Smooth muscle cell (in vitro differentiated cells): ENCODE measurements at regions not wholly inside any gene's neighbourhood (a gene's known extent, or its start where the extent isn't known, plus 50 kb on each side); places are given as distances from the start of the nearest gene placed in this dataset.
"Not testable (repeated sequence)": the region's sequence is repeated elsewhere in the genome, so short reads cannot be mapped to it uniquely, and the experiment has no call there.

Source experiments
- DNase-seq: peaks from one replicate; lab custom pipeline; 2025; ENCODE audit not compliant: unreplicated experiment; lab: John Stamatoyannopoulos, UW
- H2AFZ ChIP-seq: fragments of 200-600 bp; sonication (generic); 2 replicates; pipeline ENCODE4 v1.6.0; 2016; ENCODE audit warnings: antibody characterized with exemption, low read depth, mild to moderate bottlenecking
- H3F3A ChIP-seq: fragments of 200-600 bp; sonication (generic); 2 replicates; pipeline ENCODE4 v1.6.0; 2017; ENCODE audit warnings: antibody characterized with exemption, low read depth
- H3K27ac ChIP-seq: fragments of 200-600 bp; sonication (generic); 2 replicates; pipeline ENCODE4 v1.5.1; 2016; ENCODE audit warnings: low read depth, mild to moderate bottlenecking
- H3K27me3 ChIP-seq: fragments of 200-600 bp; sonication (generic); 2 replicates; pipeline ENCODE4 v1.6.1; 2016; ENCODE audit warnings: low read depth, mild to moderate bottlenecking
- H3K36me3 ChIP-seq: fragments of 200-600 bp; sonication (generic); 2 replicates; pipeline ENCODE4 v1.5.1; 2016; ENCODE audit warnings: low read depth
- H3K4me1 ChIP-seq: fragments of 200-600 bp; sonication (generic); 2 replicates; pipeline ENCODE4 v1.5.1; 2016; ENCODE audit warnings: low read depth
- H3K4me2 ChIP-seq: fragments of 200-600 bp; sonication (generic); 2 replicates; pipeline ENCODE4 v1.6.0; 2016; ENCODE audit warnings: mild to moderate bottlenecking
- H3K4me3 ChIP-seq: fragments of 200-600 bp; sonication (generic); 2 replicates; pipeline ENCODE4 v1.5.1; 2016; ENCODE audit warnings: mild to moderate bottlenecking
- H3K79me2 ChIP-seq: fragments of 200-600 bp; sonication (generic); 2 replicates; pipeline ENCODE4 v1.6.0; 2016; ENCODE audit warnings: low read depth, mild to moderate bottlenecking
- H3K9ac ChIP-seq: fragments of 200-600 bp; sonication (generic); 2 replicates; pipeline ENCODE4 v1.6.0; 2016; ENCODE audit warnings: low read depth
- H3K9me3 ChIP-seq: fragments of 200-600 bp; sonication (generic); replicated peaks from 2 replicates; pipeline ENCODE4 v1.5.1; 2016; ENCODE audit warnings: low read depth
- H4K20me1 ChIP-seq: fragments of 200-600 bp; sonication (generic); 2 replicates; pipeline ENCODE4 v1.6.0; 2016; ENCODE audit warnings: low read depth
- WGBS: methylation state at CpG from one replicate; pipeline ENCODE4 v1.1.7; 2016; ENCODE audit warnings: low lambda C conversion rate; 5-methylcytosine and 5-hydroxymethylcytosine counted together

GRCh38 chr16:18213810-18214209 is 122.7 kb downstream of the NPIPA8 start:
- not testable (repeated sequence) for H3K27ac ChIP-seq, H3K4me1 ChIP-seq, H3K4me3 ChIP-seq, H3K4me2 ChIP-seq, DNase-seq, H3K9me3 ChIP-seq, H4K20me1 ChIP-seq, H3K36me3 ChIP-seq, H2AFZ ChIP-seq, H3F3A ChIP-seq, H3K27me3 ChIP-seq, H3K79me2 ChIP-seq, H3K9ac ChIP-seq
- 77% methylated on average over 4 of the region's 4 CpGs for WGBS

GRCh38 chr16:18211505-18211904 is 125.0 kb downstream of the NPIPA8 start:
- not testable (repeated sequence) for H3K9ac ChIP-seq, H3K4me1 ChIP-seq, H3K27ac ChIP-seq, H3K27me3 ChIP-seq, H3K79me2 ChIP-seq, H2AFZ ChIP-seq, H3K36me3 ChIP-seq, H4K20me1 ChIP-seq, H3K4me3 ChIP-seq, H3K9me3 ChIP-seq, DNase-seq, H3K4me2 ChIP-seq, H3F3A ChIP-seq
- 95% methylated on average over 4 of the region's 4 CpGs for WGBS

GRCh38 chr16:18204786-18205185 is 131.8 kb downstream of the NPIPA8 start:
- no CpG with 5 or more reads among the region's 1 CpG for WGBS
- H4K20me1 ChIP-seq, H3K27me3 ChIP-seq, H3K4me1 ChIP-seq, H3K4me2 ChIP-seq, H3K4me3 ChIP-seq, H3K9me3 ChIP-seq, DNase-seq, H3K79me2 ChIP-seq, H3K9ac ChIP-seq, H2AFZ ChIP-seq, H3F3A ChIP-seq, H3K36me3 ChIP-seq, H3K27ac ChIP-seq: not testable (repeated sequence)

GRCh38 chr16:18204309-18204708 is 132.2 kb downstream of the NPIPA8 start:
- 87% methylated on average over 3 of the region's 3 CpGs for WGBS
- H3K36me3 ChIP-seq, H3K27me3 ChIP-seq, H3K79me2 ChIP-seq, H2AFZ ChIP-seq, H3K9me3 ChIP-seq, H3K4me3 ChIP-seq, H3K9ac ChIP-seq, H3K4me1 ChIP-seq, H3K27ac ChIP-seq, H4K20me1 ChIP-seq, H3K4me2 ChIP-seq, H3F3A ChIP-seq, DNase-seq: not testable (repeated sequence)

GRCh38 chr16:18201511-18201910 is 135.0 kb downstream of the NPIPA8 start:
- not testable (repeated sequence) for H3K36me3 ChIP-seq, H3K4me1 ChIP-seq, H3K9me3 ChIP-seq, H3K27me3 ChIP-seq, H3K9ac ChIP-seq, H3F3A ChIP-seq, H4K20me1 ChIP-seq, H3K4me2 ChIP-seq, DNase-seq, H2AFZ ChIP-seq, H3K27ac ChIP-seq, H3K4me3 ChIP-seq, H3K79me2 ChIP-seq
- 86% methylated on average over 3 of the region's 3 CpGs for WGBS

- H3K9ac ChIP-seq, H3K36me3 ChIP-seq, H3K4me3 ChIP-seq, H3K79me2 ChIP-seq, H3K4me2 ChIP-seq, H3K27me3 ChIP-seq, H3K4me1 ChIP-seq, H3K27ac ChIP-seq, H3F3A ChIP-seq, H3K9me3 ChIP-seq, H4K20me1 ChIP-seq, DNase-seq, H2AFZ ChIP-seq: not testable (repeated sequence)
- 85% methylated on average over 2 of the region's 2 CpGs for WGBS
These were observed 144.1 kb downstream of the NPIPA8 start for GRCh38 chr16:18192389-18192788.

GRCh38 chr16:18190179-18190578 is 146.4 kb downstream of the NPIPA8 start:
- H3K4me1 ChIP-seq, H3K4me2 ChIP-seq, H3K27ac ChIP-seq, H3K9ac ChIP-seq, H3K36me3 ChIP-seq, DNase-seq, H2AFZ ChIP-seq, H3K79me2 ChIP-seq, H3K9me3 ChIP-seq, H4K20me1 ChIP-seq, H3K4me3 ChIP-seq, H3K27me3 ChIP-seq, H3F3A ChIP-seq: not testable (repeated sequence)
- WGBS = 71% methylated on average over 1 of the region's 8 CpGs

- not testable (repeated sequence) for H3K79me2 ChIP-seq, H2AFZ ChIP-seq, H4K20me1 ChIP-seq, H3K4me3 ChIP-seq, H3K36me3 ChIP-seq, H3K9me3 ChIP-seq, H3K4me1 ChIP-seq, H3K27ac ChIP-seq, DNase-seq, H3F3A ChIP-seq, H3K9ac ChIP-seq, H3K27me3 ChIP-seq, H3K4me2 ChIP-seq
- 84% methylated on average over 7 of the region's 15 CpGs for WGBS
These were observed 151.8 kb downstream of the NPIPA8 start for GRCh38 chr16:18184755-18185154.

- not testable (repeated sequence) for H3K9me3 ChIP-seq, H2AFZ ChIP-seq, H3K9ac ChIP-seq, H3K27ac ChIP-seq, H3K4me2 ChIP-seq, DNase-seq, H4K20me1 ChIP-seq, H3K4me1 ChIP-seq, H3K79me2 ChIP-seq, H3F3A ChIP-seq, H3K36me3 ChIP-seq, H3K27me3 ChIP-seq, H3K4me3 ChIP-seq
- WGBS = 34% methylated on average over 2 of the region's 6 CpGs
These were observed 155.5 kb downstream of the NPIPA8 start for GRCh38 chr16:18181028-18181427.
